ENCODE measurements at regions not wholly inside any gene's neighbourhood (a gene's known extent, or its start where the extent isn't known, plus 50 kb on each side); places are given as distances from the start of the nearest gene placed in this dataset.

DNA sequence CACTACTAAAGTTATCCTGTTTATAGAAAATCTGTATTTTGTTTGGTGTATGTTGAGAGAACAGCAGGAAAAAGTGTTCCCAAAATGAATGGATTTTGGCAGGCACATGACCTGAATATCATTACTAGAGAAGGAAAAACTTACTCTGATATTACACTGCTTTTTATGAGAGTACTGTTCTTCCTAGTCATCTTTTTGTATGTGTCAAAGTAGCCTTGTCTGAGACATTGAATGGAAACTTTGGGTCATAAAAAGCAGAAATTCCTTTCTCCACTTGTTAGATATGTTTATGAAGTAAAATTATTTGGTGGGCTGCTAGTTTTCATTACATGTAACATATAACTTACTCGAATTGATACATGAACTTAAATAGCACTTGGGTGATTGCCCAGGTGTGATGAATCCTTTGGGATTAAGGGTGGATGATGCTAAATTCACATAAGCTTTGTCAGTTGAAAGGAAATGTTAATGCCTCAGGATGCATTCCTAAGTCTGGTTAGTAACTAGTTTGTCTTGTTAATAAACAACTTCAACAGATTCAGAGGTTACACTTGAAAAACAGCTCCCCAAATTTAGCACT is 206.7 kb downstream of the CENPW start:
- Histone ChIP-seq H3K36me3 (ENCODE audit: control insufficient read depth in 2 of 2, insufficient read depth in 2 of 2, low read length in 1 of 2) (no peaks in the 10 kb centered on the region), H3K27me3 (replicated peaks in 1 of 2; ENCODE audit: control insufficient read depth in 2 of 2, insufficient read depth in 2 of 2, low read length in 1 of 2) (no peaks in the 10 kb centered on the region), H4K20me1 (ENCODE audit: control insufficient read depth, insufficient read depth) (no peaks in the 10 kb centered on the region), H3K9ac (ENCODE audit: control insufficient read depth, insufficient read depth, low read length) (no peak overlapping the region), H3K79me2 (ENCODE audit: control insufficient read depth, insufficient read depth, low read length) (no peaks in the 10 kb centered on the region), H3K4me2 (ENCODE audit: control insufficient read depth, insufficient read depth) (no peak overlapping the region), H3K27ac (ENCODE audit: control insufficient read depth, insufficient read depth) (no peak overlapping the region), H3K4me1 (ENCODE audit: control insufficient read depth, insufficient read depth, low read length) (no peaks in the 10 kb centered on the region), H2AFZ (ENCODE audit: control insufficient read depth, low read depth, low read length) (no peak overlapping the region), H3K4me3 (no peak overlapping the region), H3K9me3 (replicated peaks; ENCODE audit: control insufficient read depth, insufficient read depth, low read length) (no peaks in the 10 kb centered on the region)
- ChIA-PET CTCF (no interaction called here), SMC1A (ENCODE audit: uncharacterized antibody, unreplicated experiment) (no interaction called here), RAD21 (ENCODE audit: unreplicated experiment) (no interaction called here), POLR2A (no interaction called here)
- no peak for FAIRE-seq
- in situ Hi-C loops (cut with MboI) (no loop called here), intact Hi-C loops (cut with micrococcal nuclease; ENCODE audit: unreplicated experiment) (no loop called here)
- DNase-seq (ENCODE audit: low read depth, low spot score), result no peak
- whole genome bisulfite sequencing (ENCODE audit: insufficient coverage, insufficient replicate concordance, low lambda C conversion rate, missing lambda C conversion rate), result 48% methylated on average over 1 of the region's 1 CpG
- no peak for ATAC-seq
- no TSS peak for BruUV-seq (replicated peaks)
- TF ChIP-seq GABPA (IDR thresholded peaks at IDR 0.05; ENCODE audit: low read depth) (no peak), MTA3 (IDR thresholded peaks at IDR 0.05; ENCODE audit: borderline replicate concordance, low read length) (no peak), NR2C2 (IDR thresholded peaks at IDR 0.05; ENCODE audit: borderline replicate concordance, control insufficient read depth, insufficient read length, low read depth) (no peak), RFX5 (IDR thresholded peaks at IDR 0.05; ENCODE audit: low read depth, low read length) (no peak), EP300 (IDR thresholded peaks at IDR 0.05; ENCODE audit: borderline replicate concordance in 1 of 2, control insufficient read depth in 1 of 2, low read depth in 2 of 2, low read length in 2 of 2) (no peak), SMARCA5 (IDR thresholded peaks at IDR 0.05) (no peak), SIX5 (IDR thresholded peaks at IDR 0.05; ENCODE audit: low read depth, low read length, severe bottlenecking) (no peak), BRCA1 (IDR thresholded peaks at IDR 0.05; ENCODE audit: low read depth, low read length) (no peak), HDAC6 (IDR thresholded peaks at IDR 0.05; ENCODE audit: unreplicated experiment) (no peak), IRF4 (IDR thresholded peaks at IDR 0.05; ENCODE audit: low read depth, low read length) (no peak), ZNF622 (IDR thresholded peaks at IDR 0.05) (no peak), ZNF207 (IDR thresholded peaks at IDR 0.05; ENCODE audit: borderline replicate concordance) (no peak), CHD2 (IDR thresholded peaks at IDR 0.05; ENCODE audit: borderline replicate concordance, low read depth, low read length) (no peak), YY1 (IDR thresholded peaks at IDR 0.05; ENCODE audit: low read depth, low read length) (no peak), CEBPZ (IDR thresholded peaks at IDR 0.05; ENCODE audit: low read depth, low read length) (no peak)
- TF ChIP-seq, protein P1, sequence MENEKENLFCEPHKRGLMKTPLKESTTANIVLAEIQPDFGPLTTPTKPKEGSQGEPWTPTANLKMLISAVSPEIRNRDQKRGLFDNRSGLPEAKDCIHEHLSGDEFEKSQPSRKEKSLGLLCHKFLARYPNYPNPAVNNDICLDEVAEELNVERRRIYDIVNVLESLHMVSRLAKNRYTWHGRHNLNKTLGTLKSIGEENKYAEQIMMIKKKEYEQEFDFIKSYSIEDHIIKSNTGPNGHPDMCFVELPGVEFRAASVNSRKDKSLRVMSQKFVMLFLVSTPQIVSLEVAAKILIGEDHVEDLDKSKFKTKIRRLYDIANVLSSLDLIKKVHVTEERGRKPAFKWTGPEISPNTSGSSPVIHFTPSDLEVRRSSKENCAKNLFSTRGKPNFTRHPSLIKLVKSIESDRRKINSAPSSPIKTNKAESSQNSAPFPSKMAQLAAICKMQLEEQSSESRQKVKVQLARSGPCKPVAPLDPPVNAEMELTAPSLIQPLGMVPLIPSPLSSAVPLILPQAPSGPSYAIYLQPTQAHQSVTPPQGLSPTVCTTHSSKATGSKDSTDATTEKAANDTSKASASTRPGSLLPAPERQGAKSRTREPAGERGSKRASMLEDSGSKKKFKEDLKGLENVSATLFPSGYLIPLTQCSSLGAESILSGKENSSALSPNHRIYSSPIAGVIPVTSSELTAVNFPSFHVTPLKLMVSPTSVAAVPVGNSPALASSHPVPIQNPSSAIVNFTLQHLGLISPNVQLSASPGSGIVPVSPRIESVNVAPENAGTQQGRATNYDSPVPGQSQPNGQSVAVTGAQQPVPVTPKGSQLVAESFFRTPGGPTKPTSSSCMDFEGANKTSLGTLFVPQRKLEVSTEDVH (IDR thresholded peaks at IDR 0.05; ENCODE audit: low read depth, partially characterized antibody), result no peak
- TF ChIP-seq, protein P2, sequence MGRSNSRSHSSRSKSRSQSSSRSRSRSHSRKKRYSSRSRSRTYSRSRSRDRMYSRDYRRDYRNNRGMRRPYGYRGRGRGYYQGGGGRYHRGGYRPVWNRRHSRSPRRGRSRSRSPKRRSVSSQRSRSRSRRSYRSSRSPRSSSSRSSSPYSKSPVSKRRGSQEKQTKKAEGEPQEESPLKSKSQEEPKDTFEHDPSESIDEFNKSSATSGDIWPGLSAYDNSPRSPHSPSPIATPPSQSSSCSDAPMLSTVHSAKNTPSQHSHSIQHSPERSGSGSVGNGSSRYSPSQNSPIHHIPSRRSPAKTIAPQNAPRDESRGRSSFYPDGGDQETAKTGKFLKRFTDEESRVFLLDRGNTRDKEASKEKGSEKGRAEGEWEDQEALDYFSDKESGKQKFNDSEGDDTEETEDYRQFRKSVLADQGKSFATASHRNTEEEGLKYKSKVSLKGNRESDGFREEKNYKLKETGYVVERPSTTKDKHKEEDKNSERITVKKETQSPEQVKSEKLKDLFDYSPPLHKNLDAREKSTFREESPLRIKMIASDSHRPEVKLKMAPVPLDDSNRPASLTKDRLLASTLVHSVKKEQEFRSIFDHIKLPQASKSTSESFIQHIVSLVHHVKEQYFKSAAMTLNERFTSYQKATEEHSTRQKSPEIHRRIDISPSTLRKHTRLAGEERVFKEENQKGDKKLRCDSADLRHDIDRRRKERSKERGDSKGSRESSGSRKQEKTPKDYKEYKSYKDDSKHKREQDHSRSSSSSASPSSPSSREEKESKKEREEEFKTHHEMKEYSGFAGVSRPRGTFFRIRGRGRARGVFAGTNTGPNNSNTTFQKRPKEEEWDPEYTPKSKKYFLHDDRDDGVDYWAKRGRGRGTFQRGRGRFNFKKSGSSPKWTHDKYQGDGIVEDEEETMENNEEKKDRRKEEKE (IDR thresholded peaks at IDR 0.05), result no peak

All from GM12878 (cell line).